ENCODE measurements at regions not wholly inside any gene's neighbourhood (a gene's known extent, or its start where the extent isn't known, plus 50 kb on each side); places are given as distances from the start of the nearest gene placed in this dataset.

GRCh38 chr9:23563517-23563916, 262.5 kb downstream of the ELAVL2 start:
- Histone ChIP-seq H3K4me3 (no peak overlapping the region), H3K27me3 (no peaks in the 10 kb centered on the region), H3K27ac (no peak overlapping the region), H3K79me2 (ENCODE audit: low read depth) (no peaks in the 10 kb centered on the region), H3K4me2 (no peak overlapping the region), H3K36me3 (no peaks in the 10 kb centered on the region), H3F3A (ENCODE audit: low read depth) (no peaks in the 10 kb centered on the region), H4K20me1 (ENCODE audit: low read depth) (no peaks in the 10 kb centered on the region), H2AFZ (replicated peaks) (no peak overlapping the region), H3K9ac (no peak overlapping the region), H3K9me3 (ENCODE audit: low read depth) (no peaks in the 10 kb centered on the region), H3K4me1 (no peaks in the 10 kb centered on the region)
- no peak overlapping the region for H3K4me3 Mint-ChIP-seq
- DNase-seq (ENCODE audit: low spot score): no peak
- peaks cover 6% of the 10 kb centered on the region for H3K4me1 Mint-ChIP-seq
- H3K36me3 Mint-ChIP-seq: peaks cover 1% of the 10 kb centered on the region
- H3K27me3 Mint-ChIP-seq (ENCODE audit: insufficient read depth, low read depth): no peaks in the 10 kb centered on the region
- no peak for TF ChIP-seq EZH2phosphoT487 (IDR thresholded peaks at IDR 0.05)
- no peak for TF ChIP-seq CTCF (IDR thresholded peaks at IDR 0.05)
- TF ChIP-seq EZH2 (IDR thresholded peaks at IDR 0.05): no peak
- H3K27ac Mint-ChIP-seq: no peak overlapping the region
- H3K9me3 Mint-ChIP-seq: no peaks in the 10 kb centered on the region

- H3K4me3 Mint-ChIP-seq: no peak overlapping the region
- H2AFZ ChIP-seq (replicated peaks): no peak overlapping the region
- no peaks in the 10 kb centered on the region for H3K36me3 ChIP-seq
- DNase-seq (ENCODE audit: low spot score): no peak
- no peak overlapping the region for H3K9ac ChIP-seq
- H3K27me3 Mint-ChIP-seq (ENCODE audit: insufficient read depth, low read depth): no peaks in the 10 kb centered on the region
- no peak overlapping the region for H3K27ac ChIP-seq
- H3K4me1 ChIP-seq: no peaks in the 10 kb centered on the region
- H3K79me2 ChIP-seq (ENCODE audit: low read depth): no peaks in the 10 kb centered on the region
- peaks cover 6% of the 10 kb centered on the region for H3K4me1 Mint-ChIP-seq
- H3K4me3 ChIP-seq: no peak overlapping the region
- no peaks in the 10 kb centered on the region for H3K9me3 Mint-ChIP-seq
- no peak overlapping the region for H3K27ac Mint-ChIP-seq
- H3K9me3 ChIP-seq (ENCODE audit: low read depth): no peaks in the 10 kb centered on the region
- H3F3A ChIP-seq (ENCODE audit: low read depth): no peaks in the 10 kb centered on the region
- H3K4me2 ChIP-seq: no peak overlapping the region
- H4K20me1 ChIP-seq (ENCODE audit: low read depth): no peaks in the 10 kb centered on the region
- TF ChIP-seq EZH2 (IDR thresholded peaks at IDR 0.05): no peak
- no peak for TF ChIP-seq EZH2phosphoT487 (IDR thresholded peaks at IDR 0.05)
- no peak for TF ChIP-seq CTCF (IDR thresholded peaks at IDR 0.05)
- no peaks in the 10 kb centered on the region for H3K27me3 ChIP-seq
- H3K36me3 Mint-ChIP-seq: no peaks in the 10 kb centered on the region
Observed at GRCh38 chr9:23567516-23568165, 258.4 kb downstream of the ELAVL2 start.

DNA sequence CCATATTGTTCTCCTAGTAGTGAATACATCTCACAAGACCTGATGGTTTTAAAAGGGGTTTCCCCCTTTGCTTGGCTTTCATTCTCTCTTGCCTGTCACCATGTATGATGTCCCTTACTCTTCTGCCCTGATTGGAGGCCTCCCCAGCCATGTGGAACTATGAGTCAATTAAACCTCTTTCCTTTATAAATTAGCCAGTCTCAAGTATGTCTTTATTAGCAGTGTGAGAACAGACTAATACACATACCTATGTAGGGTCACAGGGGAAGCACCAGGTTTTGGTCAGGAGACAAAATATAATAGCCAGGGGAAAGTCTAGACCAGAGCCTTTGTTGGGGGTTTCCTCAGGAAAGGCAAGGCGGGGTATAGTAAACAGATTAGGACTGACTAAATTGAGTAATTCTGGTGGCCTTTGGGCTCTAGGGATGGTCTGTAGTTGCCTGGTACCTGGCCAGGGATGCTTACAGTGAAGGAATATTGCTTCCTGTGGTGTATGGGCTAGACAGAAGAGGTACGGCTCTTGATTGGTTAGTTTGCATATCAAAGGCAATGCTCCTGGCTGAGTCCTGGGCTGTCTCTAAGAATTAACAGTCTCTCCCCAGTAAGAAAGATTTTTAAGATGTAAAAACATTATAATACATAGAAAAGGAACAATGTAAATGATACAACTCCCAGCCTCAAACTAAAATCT, 254.5 kb downstream of the ELAVL2 start:
- no peak overlapping the region for H3K27ac ChIP-seq
- Mint-ChIP-seq H3K36me3 (no peaks in the 10 kb centered on the region), H3K4me3 (no peak overlapping the region), H3K27ac (no peak overlapping the region), H3K4me1 (peaks cover 10% of the 10 kb centered on the region), H3K27me3 (ENCODE audit: insufficient read depth, low read depth) (no peaks in the 10 kb centered on the region), H3K9me3 (no peaks in the 10 kb centered on the region)
- H3F3A ChIP-seq (ENCODE audit: low read depth): no peaks in the 10 kb centered on the region
- H3K4me2 ChIP-seq: no peak overlapping the region
- no peaks in the 10 kb centered on the region for H4K20me1 ChIP-seq (ENCODE audit: low read depth)
- H3K4me1 ChIP-seq: peaks cover 8% of the 10 kb centered on the region
- no peaks in the 10 kb centered on the region for H3K9me3 ChIP-seq (ENCODE audit: low read depth)
- DNase-seq (ENCODE audit: low spot score): no peak
- no peaks in the 10 kb centered on the region for H3K36me3 ChIP-seq
- no peak overlapping the region for H3K9ac ChIP-seq
- no peaks in the 10 kb centered on the region for H3K79me2 ChIP-seq (ENCODE audit: low read depth)
- H2AFZ ChIP-seq (replicated peaks): no peak overlapping the region
- TF ChIP-seq EZH2 (IDR thresholded peaks at IDR 0.05) (no peak), EZH2phosphoT487 (IDR thresholded peaks at IDR 0.05) (no peak)
- H3K4me3 ChIP-seq: no peak overlapping the region
- no peaks in the 10 kb centered on the region for H3K27me3 ChIP-seq

GRCh38 chr9:23573800-23574199, 252.2 kb downstream of the ELAVL2 start:
- Histone ChIP-seq H4K20me1 (ENCODE audit: low read depth) (no peaks in the 10 kb centered on the region), H3K4me2 (no peak overlapping the region), H3K27me3 (no peaks in the 10 kb centered on the region), H3K4me1 (peaks cover 9% of the 10 kb centered on the region), H3K36me3 (no peaks in the 10 kb centered on the region), H3K4me3 (no peak overlapping the region), H3K9me3 (ENCODE audit: low read depth) (no peaks in the 10 kb centered on the region), H2AFZ (replicated peaks) (no peak overlapping the region), H3K9ac (no peak overlapping the region), H3F3A (ENCODE audit: low read depth) (no peaks in the 10 kb centered on the region), H3K27ac (no peak overlapping the region), H3K79me2 (ENCODE audit: low read depth) (no peaks in the 10 kb centered on the region)
- H3K27ac Mint-ChIP-seq: no peak overlapping the region
- no peak overlapping the region for H3K4me3 Mint-ChIP-seq
- H3K36me3 Mint-ChIP-seq: no peaks in the 10 kb centered on the region
- TF ChIP-seq CTCF (IDR thresholded peaks at IDR 0.05): no peak
- TF ChIP-seq EZH2phosphoT487 (IDR thresholded peaks at IDR 0.05): no peak
- TF ChIP-seq EZH2 (IDR thresholded peaks at IDR 0.05): no peak
- H3K4me1 Mint-ChIP-seq: peaks cover 10% of the 10 kb centered on the region
- no peaks in the 10 kb centered on the region for H3K9me3 Mint-ChIP-seq
- no peaks in the 10 kb centered on the region for H3K27me3 Mint-ChIP-seq (ENCODE audit: insufficient read depth, low read depth)
- DNase-seq (ENCODE audit: low spot score): no peak

Data from neural progenitor cell (in vitro differentiated cells).